ENCODE measurements at regions not wholly inside any gene's neighbourhood (a gene's known extent, or its start where the extent isn't known, plus 50 kb on each side); places are given as distances from the start of the nearest gene placed in this dataset.
A peak's percentile ranks its signal among the peaks of the same experiment; 100 is the strongest.

GRCh38 chr12:43094886-43095575, 457.0 kb downstream of the ADAMTS20 start:
- DNase-seq = no peak

- DNase-seq = no peak
Measured at GRCh38 chr12:43090981-43091380, 461.0 kb downstream of the ADAMTS20 start.

GRCh38 chr12:43087195-43088091, 464.6 kb downstream of the ADAMTS20 start:
- no peak for DNase-seq

- DNase-seq = peak in 1 of 3 experiments; percentile 33
Measured at GRCh38 chr12:43079476-43079875, 472.5 kb downstream of the ADAMTS20 start.

GRCh38 chr12:43078976-43079375, 473.0 kb downstream of the ADAMTS20 start:
- peak in 1 of 3 experiments; percentile 33 for DNase-seq

GRCh38 chr12:43072431-43072830, 479.6 kb downstream of the ADAMTS20 start:
- DNase-seq = no peak

- DNase-seq = no peak
Measured at GRCh38 chr12:43069768-43070221, 480.2 kb upstream of the PRICKLE1 start.

- no peak for DNase-seq
Measured at GRCh38 chr12:43066471-43066870, 476.9 kb upstream of the PRICKLE1 start.

GRCh38 chr12:43063650-43064049, 474.1 kb upstream of the PRICKLE1 start:
- DNase-seq = no peak

GRCh38 chr12:43062201-43062895, 472.8 kb upstream of the PRICKLE1 start:
- peak in 1 of 3 experiments; percentile 23 for DNase-seq

GRCh38 chr12:43060742-43061141, 471.2 kb upstream of the PRICKLE1 start:
- DNase-seq = no peak

- no peak for DNase-seq
Measured at GRCh38 chr12:43058616-43059015, 469.1 kb upstream of the PRICKLE1 start.

- no peak for DNase-seq
Measured at GRCh38 chr12:43057566-43057965, 468.0 kb upstream of the PRICKLE1 start.

- no peak for DNase-seq
Measured at GRCh38 chr12:43054085-43054484, 464.5 kb upstream of the PRICKLE1 start.

GRCh38 chr12:43052441-43052840, 462.9 kb upstream of the PRICKLE1 start:
- DNase-seq = peak in 2 of 3 experiments; percentile 53 to 75

- no peak for DNase-seq
Measured at GRCh38 chr12:43044241-43044640, 454.7 kb upstream of the PRICKLE1 start.

GRCh38 chr12:43038991-43039390, 449.4 kb upstream of the PRICKLE1 start:
- no peak for DNase-seq

- DNase-seq = no peak
Measured at GRCh38 chr12:43029971-43030370, 440.4 kb upstream of the PRICKLE1 start.

- no peak for DNase-seq
Measured at GRCh38 chr12:43028826-43029225, 439.3 kb upstream of the PRICKLE1 start.

- no peak for DNase-seq
Measured at GRCh38 chr12:43022838-43023237, 433.3 kb upstream of the PRICKLE1 start.

- DNase-seq = no peak
Measured at GRCh38 chr12:43015090-43015737, 425.7 kb upstream of the PRICKLE1 start.

GRCh38 chr12:43011383-43011926, 421.9 kb upstream of the PRICKLE1 start:
- DNase-seq = no peak
